ENCODE measurements at regions not wholly inside any gene's neighbourhood (a gene's known extent, or its start where the extent isn't known, plus 50 kb on each side); places are given as distances from the start of the nearest gene placed in this dataset.

DNA sequence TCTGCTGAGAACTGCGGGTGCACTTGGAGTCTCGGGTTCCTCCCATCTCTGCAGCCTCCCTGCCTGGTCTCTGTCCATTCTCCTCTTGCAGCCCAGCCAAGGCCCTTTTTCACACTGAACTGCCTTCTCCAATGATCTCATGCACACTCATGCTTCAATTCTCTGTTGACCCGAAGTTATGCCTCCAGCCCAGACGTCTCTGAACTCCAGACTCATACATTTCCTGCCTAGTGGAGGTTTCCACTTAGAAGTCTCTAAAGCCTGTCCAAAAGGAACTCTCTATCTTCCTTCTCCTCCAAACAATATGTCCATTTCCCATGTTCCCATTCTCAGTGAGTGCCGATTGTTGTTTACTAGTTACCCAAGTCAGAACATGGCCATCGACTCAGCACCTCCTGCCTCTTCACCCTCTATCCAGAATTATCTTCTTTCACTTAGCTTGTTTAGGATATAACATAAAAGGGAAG is 155.2 kb downstream of the IRS1 start:
- Histone ChIP-seq H3K9ac (ENCODE audit: low read depth, low read length) (no peak overlapping the region), H3K79me2 (ENCODE audit: insufficient read depth, low read length) (no peaks in the 10 kb centered on the region), H3K9me3 (ENCODE audit: insufficient read depth, low read length, severe bottlenecking) (peaks cover 6% of the 10 kb centered on the region), H3K36me3 (ENCODE audit: insufficient read depth, low read length) (no peaks in the 10 kb centered on the region), H3K27ac (ENCODE audit: low read length) (no peak overlapping the region), H3K4me3 (ENCODE audit: low read depth in 1 of 2, low read length in 2 of 2) (no peak overlapping the region), H3K4me2 (ENCODE audit: insufficient read depth, low read length) (no peak overlapping the region), H4K20me1 (ENCODE audit: insufficient read depth, low read length) (no peaks in the 10 kb centered on the region), H3K4me1 (ENCODE audit: insufficient read depth, low read length) (peaks cover 5% of the 10 kb centered on the region), H2AFZ (ENCODE audit: low read depth, low read length) (no peak overlapping the region), H3K27me3 (ENCODE audit: insufficient read depth, low read length, poor library complexity) (no peaks in the 10 kb centered on the region)
- TF ChIP-seq EZH2 (IDR thresholded peaks at IDR 0.05; ENCODE audit: borderline replicate concordance, low read depth, low read length, severe bottlenecking), result no peak
- TF ChIP-seq, protein P1, sequence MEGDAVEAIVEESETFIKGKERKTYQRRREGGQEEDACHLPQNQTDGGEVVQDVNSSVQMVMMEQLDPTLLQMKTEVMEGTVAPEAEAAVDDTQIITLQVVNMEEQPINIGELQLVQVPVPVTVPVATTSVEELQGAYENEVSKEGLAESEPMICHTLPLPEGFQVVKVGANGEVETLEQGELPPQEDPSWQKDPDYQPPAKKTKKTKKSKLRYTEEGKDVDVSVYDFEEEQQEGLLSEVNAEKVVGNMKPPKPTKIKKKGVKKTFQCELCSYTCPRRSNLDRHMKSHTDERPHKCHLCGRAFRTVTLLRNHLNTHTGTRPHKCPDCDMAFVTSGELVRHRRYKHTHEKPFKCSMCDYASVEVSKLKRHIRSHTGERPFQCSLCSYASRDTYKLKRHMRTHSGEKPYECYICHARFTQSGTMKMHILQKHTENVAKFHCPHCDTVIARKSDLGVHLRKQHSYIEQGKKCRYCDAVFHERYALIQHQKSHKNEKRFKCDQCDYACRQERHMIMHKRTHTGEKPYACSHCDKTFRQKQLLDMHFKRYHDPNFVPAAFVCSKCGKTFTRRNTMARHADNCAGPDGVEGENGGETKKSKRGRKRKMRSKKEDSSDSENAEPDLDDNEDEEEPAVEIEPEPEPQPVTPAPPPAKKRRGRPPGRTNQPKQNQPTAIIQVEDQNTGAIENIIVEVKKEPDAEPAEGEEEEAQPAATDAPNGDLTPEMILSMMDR (IDR thresholded peaks at IDR 0.05; ENCODE audit: borderline replicate concordance, extremely low read depth, low read length, poor library complexity, severe bottlenecking), result no peak
- no peak for DNase-seq
- ATAC-seq (ENCODE audit: insufficient read depth, low read depth), result no peak

DNA sequence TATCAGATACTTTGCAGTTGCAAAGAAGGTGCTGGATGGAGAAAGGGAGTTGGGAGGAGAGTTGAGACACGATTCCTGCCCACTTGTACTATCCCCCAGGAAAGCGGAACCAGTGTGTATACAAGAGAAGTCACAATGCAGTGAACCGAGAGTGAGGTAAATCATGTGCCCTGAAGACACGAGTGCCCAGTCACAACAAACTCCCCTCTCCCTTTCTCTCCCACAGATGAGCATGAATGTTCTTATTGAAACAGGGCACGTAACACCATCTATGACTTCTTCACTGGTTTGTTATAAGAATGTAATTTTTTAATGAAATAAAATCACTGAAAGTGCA is 155.7 kb downstream of the IRS1 start:
- H3K9ac ChIP-seq (ENCODE audit: low read depth, low read length), result no peak overlapping the region
- no peaks in the 10 kb centered on the region for H3K79me2 ChIP-seq (ENCODE audit: insufficient read depth, low read length)
- TF ChIP-seq EZH2 (IDR thresholded peaks at IDR 0.05; ENCODE audit: borderline replicate concordance, low read depth, low read length, severe bottlenecking), result no peak
- TF ChIP-seq, protein P1 (IDR thresholded peaks at IDR 0.05; ENCODE audit: borderline replicate concordance, extremely low read depth, low read length, poor library complexity, severe bottlenecking), result no peak
- no peak for DNase-seq
- H3K27ac ChIP-seq (ENCODE audit: low read length), result no peak overlapping the region
- H3K9me3 ChIP-seq (ENCODE audit: insufficient read depth, low read length, severe bottlenecking), result peaks cover under 1% of the 10 kb centered on the region
- H4K20me1 ChIP-seq (ENCODE audit: insufficient read depth, low read length), result no peaks in the 10 kb centered on the region
- no peaks in the 10 kb centered on the region for H3K27me3 ChIP-seq (ENCODE audit: insufficient read depth, low read length, poor library complexity)
- H2AFZ ChIP-seq (ENCODE audit: low read depth, low read length), result no peak overlapping the region
- H3K4me2 ChIP-seq (ENCODE audit: insufficient read depth, low read length), result no peak overlapping the region
- no peak for ATAC-seq (ENCODE audit: insufficient read depth, low read depth)
- no peaks in the 10 kb centered on the region for H3K36me3 ChIP-seq (ENCODE audit: insufficient read depth, low read length)
- H3K4me1 ChIP-seq (ENCODE audit: insufficient read depth, low read length), result peaks cover under 1% of the 10 kb centered on the region; the same call in 1 of the 2 replicates
- no peak overlapping the region for H3K4me3 ChIP-seq (ENCODE audit: low read depth in 1 of 2, low read length in 2 of 2)

DNA sequence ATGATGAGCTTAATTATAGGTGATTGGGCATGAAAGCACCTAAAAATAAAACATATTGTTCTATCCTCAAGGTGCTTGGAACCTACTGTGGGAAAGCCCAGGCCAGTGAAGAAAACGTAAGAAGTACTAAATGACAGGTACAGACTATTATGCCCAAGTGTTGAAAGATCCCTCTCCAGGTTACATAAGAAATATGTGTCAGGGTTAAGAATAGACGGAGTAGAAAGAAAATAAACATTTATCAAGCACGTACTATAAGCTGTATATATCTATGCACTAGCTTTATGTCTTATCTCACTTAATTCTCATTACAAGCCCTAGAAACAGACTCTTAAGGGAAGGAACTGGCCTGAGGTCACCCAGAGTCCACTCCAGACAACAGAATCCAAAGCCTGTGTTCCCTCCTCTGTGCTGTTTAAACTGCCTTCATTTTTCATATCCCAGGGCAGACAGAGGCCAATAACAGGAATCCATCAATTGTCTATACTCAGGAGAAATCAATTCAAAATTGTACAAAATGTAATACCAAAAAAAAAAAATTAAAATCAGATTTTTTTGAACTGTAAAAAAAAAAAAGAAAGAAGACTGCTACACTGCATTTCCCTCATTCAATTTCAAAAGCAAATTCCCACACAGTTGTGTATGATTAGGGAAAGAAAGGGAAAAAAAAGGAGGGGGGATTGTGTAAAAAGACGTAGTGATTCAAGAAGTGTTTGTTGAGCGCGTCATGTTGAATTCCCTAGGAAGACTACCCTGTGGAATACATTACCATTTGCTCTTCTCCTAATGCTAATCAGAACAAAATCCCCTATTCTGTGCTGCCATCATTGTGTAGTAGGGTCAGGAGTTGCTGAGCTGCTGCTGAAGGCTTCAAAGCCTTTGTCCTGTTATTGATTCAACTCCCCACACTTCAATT is 156.3 kb downstream of the IRS1 start:
- no peak for TF ChIP-seq EZH2 (IDR thresholded peaks at IDR 0.05; ENCODE audit: borderline replicate concordance, low read depth, low read length, severe bottlenecking)
- TF ChIP-seq, protein P1 (IDR thresholded peaks at IDR 0.05; ENCODE audit: borderline replicate concordance, extremely low read depth, low read length, poor library complexity, severe bottlenecking), result no peak
- no peaks in the 10 kb centered on the region for H3K79me2 ChIP-seq (ENCODE audit: insufficient read depth, low read length)
- no peak overlapping the region for H3K4me2 ChIP-seq (ENCODE audit: insufficient read depth, low read length)
- H4K20me1 ChIP-seq (ENCODE audit: insufficient read depth, low read length), result no peaks in the 10 kb centered on the region
- H3K27ac ChIP-seq (ENCODE audit: low read length), result no peak overlapping the region
- no peak overlapping the region for H2AFZ ChIP-seq (ENCODE audit: low read depth, low read length)
- ATAC-seq (ENCODE audit: insufficient read depth, low read depth), result no peak
- H3K9ac ChIP-seq (ENCODE audit: low read depth, low read length), result no peak overlapping the region
- H3K9me3 ChIP-seq (ENCODE audit: insufficient read depth, low read length, severe bottlenecking), result no peaks in the 10 kb centered on the region
- no peak overlapping the region for H3K4me3 ChIP-seq (ENCODE audit: low read depth in 1 of 2, low read length in 2 of 2)
- H3K27me3 ChIP-seq (ENCODE audit: insufficient read depth, low read length, poor library complexity), result no peaks in the 10 kb centered on the region
- no peak for DNase-seq
- no peaks in the 10 kb centered on the region for H3K36me3 ChIP-seq (ENCODE audit: insufficient read depth, low read length)
- no peaks in the 10 kb centered on the region for H3K4me1 ChIP-seq (ENCODE audit: insufficient read depth, low read length)
